HG03442 (cell line): ENCODE measurements at regions not wholly inside any gene's neighbourhood (a gene's known extent, or its start where the extent isn't known, plus 50 kb on each side); places are given as distances from the start of the nearest gene placed in this dataset.

Source experiments
- ATAC-seq: cut with Tn5 transposase; IDR thresholded peaks from one replicate; pipeline ENCODE4 v1.9.1; 2021; ENCODE audit warnings: mild to moderate bottlenecking, moderate library complexity; ENCODE audit not compliant: unreplicated experiment

DNA sequence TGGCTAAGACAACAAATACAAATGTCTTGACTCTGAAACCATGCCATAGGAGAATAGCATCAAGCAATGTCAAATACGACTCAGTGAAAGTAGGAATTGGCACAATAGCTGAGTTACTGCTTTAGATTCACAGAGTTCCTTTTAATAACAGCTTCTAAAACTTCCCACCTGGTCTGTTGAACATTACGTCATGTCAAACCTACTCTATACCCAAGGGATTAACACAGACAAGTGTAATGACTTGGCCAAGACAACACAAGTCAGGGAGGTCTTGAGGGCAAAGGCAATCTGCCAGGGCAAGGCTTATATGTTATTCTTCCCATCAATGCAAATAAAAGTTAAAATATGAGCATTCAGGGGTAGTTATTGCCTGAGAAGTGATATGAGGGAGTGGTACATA is 265.1 kb upstream of the PRDM1 start:
- ATAC-seq: no peak

DNA sequence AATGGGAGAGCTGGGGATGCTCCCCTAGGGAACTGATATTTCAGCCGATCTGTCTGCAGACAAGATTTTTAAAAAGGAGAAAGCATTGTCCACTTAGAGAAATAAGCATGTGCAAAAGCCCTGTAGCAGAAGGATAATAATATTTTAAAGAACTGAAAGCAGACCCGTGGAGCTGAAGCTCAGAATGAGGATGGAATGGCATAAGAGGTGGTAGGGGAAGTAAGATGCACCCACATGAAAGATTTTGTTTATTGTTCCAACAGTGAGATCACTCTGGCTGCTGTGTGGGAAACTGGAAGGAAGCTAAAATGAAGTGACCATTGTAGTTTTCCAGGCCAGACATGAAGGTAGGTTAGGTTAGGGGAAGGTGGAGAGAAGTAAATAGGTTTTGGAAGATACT is 266.4 kb upstream of the PRDM1 start:
- ATAC-seq: no peak

DNA sequence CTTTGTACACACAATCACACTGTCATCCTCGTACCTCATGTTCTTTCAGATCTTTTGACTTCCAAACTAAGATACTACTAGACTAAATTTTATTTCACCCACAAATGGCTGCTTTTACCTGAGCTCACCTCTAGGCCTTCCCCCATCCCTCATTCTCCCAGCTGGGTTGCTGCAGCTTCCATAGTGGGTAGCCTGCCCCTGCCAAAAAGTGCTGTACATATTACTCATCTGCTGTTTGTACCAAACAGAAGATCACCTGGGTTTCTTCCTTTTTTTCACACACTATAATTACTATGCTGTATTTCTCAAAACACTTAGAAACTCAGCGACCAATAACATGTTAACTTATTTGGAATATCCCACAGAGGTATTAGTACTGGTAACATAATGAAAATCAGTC is 267.6 kb upstream of the PRDM1 start:
- no peak for ATAC-seq

DNA sequence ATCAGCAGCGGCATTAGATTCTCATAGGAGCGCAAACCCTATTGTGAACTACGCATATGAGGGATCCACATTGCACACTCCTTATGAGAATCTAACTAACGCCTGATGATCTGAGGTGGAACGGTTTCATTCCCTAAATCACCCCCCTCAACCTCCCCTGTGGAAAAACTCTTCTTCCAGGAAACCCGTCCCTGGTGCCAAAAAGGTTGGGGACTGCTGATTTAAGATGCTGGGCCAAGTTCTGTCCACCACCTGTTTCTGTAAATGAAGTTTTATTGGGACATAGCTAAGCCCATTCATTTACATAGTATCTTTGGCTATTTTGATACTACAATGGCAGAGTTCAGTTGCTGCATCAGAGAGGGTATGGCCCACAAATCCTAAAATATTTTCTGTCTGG is 268.2 kb upstream of the PRDM1 start:
- no peak for ATAC-seq

DNA sequence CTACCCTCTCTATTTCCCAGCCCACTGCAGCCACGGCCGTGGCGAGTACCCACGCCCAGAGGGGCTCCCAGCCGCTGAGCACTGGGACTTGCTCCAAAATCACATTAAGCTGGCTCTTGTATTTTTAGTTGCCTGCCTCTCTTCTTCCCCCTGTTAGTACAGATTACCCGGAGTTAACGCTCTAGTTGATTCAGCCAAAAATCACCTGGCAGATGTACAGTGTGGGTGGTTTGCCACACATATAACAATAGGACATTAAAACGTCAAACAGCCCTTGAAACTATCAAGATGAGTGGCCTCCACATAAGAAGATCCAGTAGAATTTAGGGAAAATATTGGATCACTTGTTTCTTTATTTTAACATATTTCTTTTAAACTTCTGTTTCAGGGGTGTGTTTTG is 268.8 kb upstream of the PRDM1 start:
- no peak for ATAC-seq

DNA sequence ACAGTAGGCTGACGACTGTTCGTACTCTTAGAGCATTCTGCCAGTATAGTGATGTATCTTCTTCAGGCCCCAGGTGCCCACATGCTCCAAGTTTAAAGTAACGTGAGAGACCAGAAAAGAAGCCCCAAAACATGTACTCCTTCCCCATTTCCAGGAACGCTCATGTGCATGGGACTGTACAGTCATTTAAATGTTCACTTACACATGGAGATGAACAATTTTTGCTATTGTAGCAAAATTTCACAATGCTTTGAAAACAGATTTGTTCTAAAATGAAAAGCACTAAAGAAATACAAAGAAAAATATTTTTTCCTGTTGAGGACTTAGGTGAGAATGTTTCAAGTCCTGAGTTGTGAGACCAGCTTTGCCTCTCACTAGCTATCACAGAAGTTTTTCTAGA is 269.3 kb upstream of the PRDM1 start:
- ATAC-seq: no peak

DNA sequence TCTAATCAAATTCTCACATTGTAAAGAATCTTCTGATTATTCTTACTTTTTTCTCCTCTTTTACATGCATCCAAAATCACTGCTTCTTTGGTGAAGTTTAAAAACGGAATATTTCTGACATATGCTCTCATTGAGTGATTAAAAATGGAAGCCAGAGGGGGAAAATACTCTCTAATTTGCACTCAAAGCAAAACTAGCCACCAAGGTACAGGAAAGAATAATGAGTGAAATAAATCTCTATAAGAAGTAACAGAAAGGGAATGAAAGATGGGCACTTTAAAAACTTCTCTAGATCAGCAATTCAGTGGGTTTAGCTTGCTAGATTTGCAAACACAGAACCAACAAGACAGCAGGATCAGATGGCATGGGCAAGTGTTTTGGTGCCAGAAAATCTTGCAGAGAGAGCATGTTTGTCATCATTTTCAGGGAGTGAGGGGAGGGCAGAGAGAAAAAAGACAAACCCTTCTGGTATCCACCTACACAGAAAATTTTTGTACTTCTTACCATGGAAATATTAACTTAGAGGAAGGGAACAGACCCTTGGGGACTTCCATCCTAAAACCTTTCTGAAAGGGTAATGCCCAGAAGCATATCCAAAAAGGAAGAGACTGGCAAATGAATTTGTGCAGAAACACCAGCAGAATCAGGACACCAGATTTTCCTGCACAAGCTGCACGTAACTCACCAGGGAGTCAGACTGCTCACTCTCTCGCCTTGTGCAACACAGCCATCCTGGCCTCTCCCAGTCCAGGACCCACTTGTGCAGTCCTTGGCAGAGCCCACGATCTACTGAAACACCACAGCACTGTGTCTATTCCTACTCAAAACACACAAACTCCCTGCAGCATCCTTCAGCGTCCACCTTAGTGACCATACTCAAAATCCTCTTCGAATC is 270.2 kb upstream of the PRDM1 start:
- no peak for ATAC-seq

DNA sequence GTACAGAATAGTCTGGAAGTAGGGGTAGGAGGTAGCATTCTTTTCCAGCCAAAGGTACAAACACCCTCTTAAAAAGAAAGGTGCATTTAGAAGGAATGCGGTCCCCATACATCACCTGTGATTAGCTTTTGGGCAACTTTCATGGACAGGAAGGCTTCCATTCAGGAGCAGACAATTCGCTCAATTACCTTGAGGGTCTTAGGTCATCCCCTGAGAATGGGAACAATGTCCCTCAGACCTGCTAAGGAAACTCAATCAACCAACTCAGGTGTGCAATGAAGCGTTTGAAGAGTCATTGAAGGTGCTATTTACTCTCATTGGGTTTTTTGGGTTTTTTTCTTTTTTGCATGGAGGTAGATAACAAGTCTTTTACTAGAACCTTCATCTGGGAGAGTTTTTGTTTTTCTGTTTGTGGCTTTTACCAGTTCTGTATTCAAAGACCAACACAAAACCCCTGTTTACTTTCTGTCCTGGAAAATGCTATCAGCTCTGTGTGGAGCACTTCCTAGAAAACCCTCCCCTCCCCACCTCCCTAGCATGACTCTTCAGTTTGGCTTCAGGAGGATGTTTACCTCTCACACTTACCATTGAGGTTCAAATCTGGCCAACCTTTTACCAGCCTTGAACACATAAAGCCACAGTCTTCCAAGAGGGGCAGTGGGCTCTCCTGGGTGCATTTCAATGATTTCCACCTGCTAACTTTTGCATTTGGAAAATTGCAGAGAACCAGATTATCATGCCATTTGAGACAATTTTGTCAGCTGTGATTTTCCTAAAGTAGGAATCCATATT is 271.2 kb upstream of the PRDM1 start:
- no peak for ATAC-seq

DNA sequence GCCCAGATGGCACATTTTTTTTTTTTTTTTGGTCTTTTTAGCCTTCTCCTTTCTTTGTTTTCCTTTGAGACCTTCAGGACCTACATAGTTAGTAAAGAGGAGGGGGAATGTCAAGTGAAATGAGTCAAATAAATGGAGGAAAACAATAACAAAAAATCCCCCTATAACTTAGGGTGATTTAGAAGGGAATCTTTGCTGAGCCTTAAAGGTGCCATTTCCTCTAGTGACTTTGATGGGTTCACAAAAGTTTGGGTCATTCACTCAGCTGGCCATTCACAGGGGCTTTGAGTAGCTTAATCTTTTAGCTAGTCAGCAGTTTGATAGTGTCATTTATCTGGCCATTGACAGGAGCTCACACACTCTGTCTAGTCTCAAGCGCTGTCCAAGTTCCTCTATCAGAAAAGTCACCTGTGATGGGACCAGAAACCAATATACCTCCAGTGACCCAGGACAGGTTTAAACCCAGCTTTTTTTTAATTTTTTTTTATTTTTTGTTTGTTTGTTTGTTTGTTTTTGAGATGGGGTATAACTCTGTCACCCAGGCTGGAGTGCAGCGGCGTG is 275.1 kb upstream of the PRDM1 start:
- ATAC-seq: no peak

DNA sequence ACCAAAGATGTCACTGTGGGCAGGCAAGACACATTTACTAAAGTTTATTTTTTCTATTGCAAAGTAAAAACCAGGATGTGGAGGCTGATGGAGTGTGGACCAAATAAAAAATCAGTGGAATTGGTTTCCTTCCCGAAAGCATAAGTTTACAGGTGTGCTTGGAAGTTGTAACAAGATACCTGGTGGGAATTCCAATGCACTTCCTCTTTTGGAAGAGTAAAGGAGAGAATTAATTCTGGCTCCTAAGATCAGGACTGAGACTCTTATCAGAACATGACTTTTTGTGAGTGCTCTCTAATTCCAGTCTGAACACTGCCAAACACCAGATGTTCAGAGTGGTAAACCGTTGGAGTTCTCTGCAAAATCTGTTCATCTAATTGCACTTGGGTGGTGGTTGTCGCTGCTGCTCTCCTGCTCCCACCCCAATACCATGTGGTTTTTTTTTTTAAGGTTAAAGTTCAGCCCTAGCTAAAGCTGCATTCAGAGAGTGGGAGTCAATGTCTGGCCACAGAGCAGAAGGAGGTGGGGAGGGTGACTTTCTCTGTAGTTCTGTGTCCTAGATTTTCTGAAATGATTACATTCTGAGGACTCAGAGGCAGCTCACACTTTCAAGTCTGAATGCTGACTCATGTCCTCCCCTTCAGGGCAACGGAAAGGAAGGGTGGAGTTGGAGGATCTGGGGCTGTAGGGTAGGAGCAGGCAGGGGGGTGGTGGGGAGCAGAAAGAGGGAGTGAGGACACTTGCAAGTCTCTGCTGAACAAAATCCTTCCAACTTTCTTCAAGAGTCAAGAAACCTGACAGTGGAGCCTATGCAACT is 275.8 kb upstream of the PRDM1 start:
- peak; percentile 85 for ATAC-seq

DNA sequence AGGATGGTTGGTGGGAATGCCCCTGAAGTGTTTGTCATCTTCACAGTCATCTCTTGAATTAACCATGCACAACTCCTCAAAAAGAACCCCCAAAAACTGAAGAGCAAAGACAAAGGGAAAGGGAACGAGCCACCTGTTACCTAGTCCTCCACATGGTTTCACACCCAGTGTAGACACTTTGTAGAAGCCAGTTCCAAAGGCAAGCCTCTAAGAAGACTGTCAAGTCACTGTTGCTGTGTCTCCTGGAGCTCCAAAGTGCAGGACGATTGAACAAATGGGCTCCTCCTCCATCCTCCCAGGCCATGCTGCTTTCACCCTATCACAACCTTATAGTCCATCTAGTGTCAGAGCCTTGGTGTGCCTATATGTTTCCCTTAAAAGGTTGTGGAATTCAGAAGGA is 277.6 kb upstream of the PRDM1 start:
- ATAC-seq: no peak

DNA sequence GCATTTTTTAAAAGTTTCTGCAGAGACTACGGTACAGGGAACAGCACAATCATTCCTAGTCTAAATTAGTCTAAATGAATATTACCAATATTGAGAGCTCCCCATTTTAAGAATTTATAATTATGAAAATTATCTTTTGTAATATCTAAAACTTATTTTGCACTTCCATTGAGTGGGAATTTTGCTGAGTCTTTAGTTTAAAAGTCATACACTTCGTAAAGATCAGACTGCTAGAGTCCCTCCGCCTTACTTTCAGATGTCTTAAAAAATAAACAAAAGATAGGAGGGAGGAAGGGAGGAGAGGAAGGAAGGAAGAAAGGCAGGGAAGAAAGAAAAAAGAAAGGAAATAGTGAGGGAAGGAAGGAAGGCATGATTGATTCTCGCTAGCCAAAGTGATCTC is 278.2 kb upstream of the PRDM1 start:
- no peak for ATAC-seq

DNA sequence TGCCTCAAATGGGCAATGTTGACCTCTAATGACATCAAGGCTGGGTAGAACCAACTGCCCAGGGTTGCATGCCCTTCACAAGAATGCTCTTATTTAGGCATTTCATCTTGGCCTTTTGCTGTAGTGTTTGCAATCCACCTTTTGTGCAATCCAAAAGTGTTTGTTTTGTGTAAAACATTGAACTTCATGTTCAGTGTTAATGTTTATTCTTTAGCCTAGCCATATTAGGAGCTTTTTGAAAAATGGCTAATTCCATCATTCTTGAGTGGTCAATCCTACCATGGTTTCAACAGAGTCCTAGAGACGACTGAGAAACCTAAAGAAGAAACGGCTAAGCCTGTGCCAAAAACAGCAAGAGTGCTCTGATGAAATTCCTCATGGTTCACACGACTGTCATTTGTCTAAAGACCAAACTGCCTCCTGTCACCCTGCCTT is 279.6 kb upstream of the PRDM1 start:
- ATAC-seq: no peak

DNA sequence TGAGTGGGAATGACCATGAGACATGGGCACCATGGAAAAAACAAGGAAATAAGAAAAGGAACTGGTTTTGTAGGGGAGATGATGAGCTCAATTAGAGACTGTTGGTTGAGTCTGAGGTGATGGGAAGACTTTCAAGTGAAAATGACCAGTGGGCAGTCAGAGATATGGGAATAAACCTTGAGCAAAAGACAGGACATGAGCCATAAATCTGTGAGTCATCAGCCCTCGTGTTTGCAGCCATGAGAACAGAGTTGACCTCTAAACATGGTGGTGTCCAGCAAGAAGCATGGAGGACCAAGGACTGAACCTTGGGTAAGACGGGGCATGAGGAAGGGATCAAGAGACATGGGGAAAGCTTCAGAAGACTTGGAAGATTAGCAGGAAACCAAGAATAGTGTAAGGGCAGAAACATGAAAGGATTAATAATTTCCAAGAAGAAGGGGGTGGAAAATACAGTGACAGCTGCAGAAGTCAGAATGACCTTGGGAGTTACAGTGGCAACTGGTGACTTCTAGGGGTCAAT is 280.6 kb upstream of the PRDM1 start:
- no peak for ATAC-seq

DNA sequence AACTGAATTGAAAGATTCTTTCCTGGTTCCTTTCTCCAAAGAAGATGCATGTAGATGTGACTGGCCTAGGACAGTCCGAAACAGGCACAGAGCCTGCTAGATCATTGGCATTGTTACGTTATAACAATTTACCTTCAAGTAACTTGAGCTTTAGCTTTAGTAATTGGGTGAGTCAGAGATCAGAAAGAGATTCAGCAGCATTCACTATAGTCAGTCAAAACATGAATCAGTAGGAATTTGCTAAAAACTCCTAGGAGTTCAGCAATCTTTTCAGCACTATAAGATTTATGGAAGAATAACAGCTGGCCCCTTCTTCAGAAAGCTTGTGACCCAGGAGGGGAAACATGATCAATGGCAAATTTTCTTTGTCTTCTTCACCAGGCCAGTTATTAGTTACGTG is 281.7 kb upstream of the PRDM1 start:
- no peak for ATAC-seq

DNA sequence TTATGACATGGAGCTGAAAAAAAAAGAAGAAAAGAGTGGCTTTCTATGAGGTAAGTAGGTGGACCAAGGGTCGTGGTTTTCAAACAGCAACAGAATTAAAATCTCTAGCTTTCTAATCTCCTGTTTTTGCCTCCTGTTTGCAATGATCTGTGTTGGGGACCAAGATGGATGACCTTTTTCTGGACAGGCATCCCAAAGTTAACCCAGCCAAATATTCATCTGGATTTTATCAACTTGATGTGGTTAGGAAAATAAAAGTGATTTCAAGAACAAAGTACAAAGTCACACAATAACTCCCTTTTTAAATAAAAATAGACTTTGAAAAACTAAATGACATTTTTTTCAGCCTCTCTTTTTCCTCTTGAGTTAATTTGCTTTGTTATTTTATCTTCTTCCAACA is 282.1 kb upstream of the PRDM1 start:
- no peak for ATAC-seq

DNA sequence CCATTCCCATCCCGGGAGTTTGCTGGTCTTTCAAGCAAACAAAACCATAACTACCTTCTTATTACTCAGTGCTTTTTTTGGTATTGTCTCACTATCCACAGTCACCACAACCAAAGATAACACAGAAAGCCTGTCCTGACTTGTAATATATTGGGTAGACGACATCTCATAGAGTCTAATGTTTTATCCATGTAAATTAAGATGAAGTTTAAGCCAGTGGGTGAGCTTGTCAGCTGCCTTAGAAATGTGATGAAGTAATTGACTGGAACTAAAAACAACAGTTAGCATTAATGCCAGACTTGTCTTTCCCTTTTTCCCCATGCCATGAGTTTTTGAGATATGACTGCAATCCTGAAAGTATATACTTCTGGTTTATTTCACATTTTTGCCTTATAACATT is 282.7 kb upstream of the PRDM1 start:
- ATAC-seq: no peak

DNA sequence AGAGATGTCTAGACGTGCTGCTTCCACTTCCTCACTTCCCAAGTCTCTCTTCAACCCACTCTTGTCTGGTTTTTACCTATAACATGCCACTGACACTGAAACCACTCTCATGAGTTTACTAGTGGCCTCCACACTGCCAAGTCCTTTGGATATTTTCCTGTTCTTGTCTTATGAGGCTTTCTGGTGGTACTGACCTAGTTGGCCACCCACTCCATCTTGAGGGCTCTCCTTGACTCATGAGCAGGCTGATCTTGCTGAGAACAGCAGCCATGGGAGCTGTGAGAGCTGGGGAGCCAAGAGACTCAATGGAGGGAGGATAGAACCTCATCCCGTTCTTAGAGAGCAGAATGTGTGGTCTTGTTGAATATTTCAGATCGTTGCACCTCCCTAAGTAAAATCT is 283.4 kb upstream of the PRDM1 start:
- no peak for ATAC-seq

DNA sequence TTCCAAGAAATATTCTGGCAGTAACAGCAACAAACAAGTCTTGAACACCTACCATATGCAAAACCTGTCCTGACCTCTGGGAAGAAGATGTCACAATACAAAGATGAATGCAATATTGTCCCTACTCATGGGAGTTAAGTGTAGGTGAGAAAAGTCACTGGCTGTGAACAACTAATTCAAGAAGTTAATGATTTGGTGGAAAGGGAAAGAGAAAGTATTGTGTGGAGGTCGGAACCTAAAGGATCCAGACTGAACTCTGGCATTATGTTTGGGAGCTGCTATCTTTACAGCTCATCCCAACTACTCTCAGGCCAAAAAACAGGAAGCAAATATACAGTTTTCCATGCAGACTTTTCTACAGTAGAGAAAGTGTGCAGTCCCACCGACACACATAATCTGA is 285.3 kb upstream of the PRDM1 start:
- ATAC-seq: no peak

DNA sequence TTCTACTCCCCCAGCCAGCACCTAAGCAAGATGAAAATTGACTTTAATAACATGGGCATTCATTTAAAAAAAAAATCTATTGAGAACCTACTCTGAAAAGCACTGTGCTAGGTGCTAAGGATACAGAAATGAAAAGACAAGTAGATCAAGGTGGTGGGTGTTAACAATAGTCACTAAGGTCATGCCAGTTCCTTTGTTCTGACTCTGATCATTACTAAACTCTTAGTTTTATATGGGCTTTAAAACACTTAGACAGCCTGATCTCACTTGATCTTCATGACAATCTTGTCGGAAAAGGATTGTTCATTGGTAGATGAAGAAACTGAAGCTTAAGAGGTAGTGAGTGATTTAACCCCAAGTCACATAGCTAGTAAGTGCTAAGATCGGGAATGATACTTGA is 285.7 kb upstream of the PRDM1 start:
- ATAC-seq: no peak

DNA sequence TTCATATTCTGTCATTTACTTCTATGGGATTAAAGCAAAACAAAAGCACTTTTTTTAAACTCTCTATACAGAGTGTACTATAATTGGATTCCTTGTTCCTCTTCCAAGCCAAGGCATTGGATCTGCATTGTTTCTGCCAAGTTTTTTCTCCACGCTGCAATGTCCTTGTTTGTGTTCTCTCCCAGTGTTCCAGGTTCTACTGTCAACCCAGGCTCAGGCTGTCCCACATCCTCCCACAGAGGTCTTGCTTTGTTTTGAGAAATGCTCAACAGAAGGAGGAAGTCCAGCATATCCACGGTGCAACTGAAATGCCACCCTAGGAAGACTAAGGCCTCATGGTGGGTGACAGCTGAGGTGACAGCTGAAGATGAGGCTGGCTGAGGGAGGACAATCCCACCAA is 287.1 kb upstream of the PRDM1 start:
- no peak for ATAC-seq
